Loucy (cell line): ENCODE measurements at regions not wholly inside any gene's neighbourhood (a gene's known extent, or its start where the extent isn't known, plus 50 kb on each side); places are given as distances from the start of the nearest gene placed in this dataset.
"Not testable (repeated sequence)": the region's sequence is repeated elsewhere in the genome, so short reads cannot be mapped to it uniquely, and the experiment has no call there.

ENCODE experiments used
- H2AFZ ChIP-seq: fragments of 200-600 bp; sonication (generic); 2 replicates; pipeline ENCODE4 v1.6.0; 2016; ENCODE audit warnings: antibody characterized with exemption, mild to moderate bottlenecking, low read length, moderate library complexity
- H3F3A ChIP-seq: fragments of 200-600 bp; 2 replicates; pipeline ENCODE4 v1.6.0; 2016; ENCODE audit warnings: antibody characterized with exemption, low read depth, mild to moderate bottlenecking
- H3K27me3 ChIP-seq: fragments of 200-600 bp; sonication (generic); 2 replicates; pipeline ENCODE4 v1.6.1; 2014; ENCODE audit warnings: low read length, mild to moderate bottlenecking; ENCODE audit not compliant: insufficient read depth, poor library complexity, severe bottlenecking
- H3K36me3 ChIP-seq: fragments of 200-600 bp; sonication (generic); 2 replicates; pipeline ENCODE4 v1.6.1; 2016; ENCODE audit warnings: low read length; ENCODE audit not compliant: insufficient read depth
- H3K4me1 ChIP-seq: fragments of 200-600 bp; sonication (generic); 2 replicates; pipeline ENCODE4 v1.5.1; 2014; ENCODE audit warnings: low read length, mild to moderate bottlenecking; ENCODE audit not compliant: insufficient read depth, poor library complexity, severe bottlenecking
- H3K4me2 ChIP-seq: fragments of 200-600 bp; sonication (generic); 2 replicates; pipeline ENCODE4 v1.6.0; 2014; ENCODE audit warnings: antibody characterized with exemption, low read length, low read depth, mild to moderate bottlenecking; ENCODE audit not compliant: poor library complexity, severe bottlenecking
- H3K4me3 ChIP-seq: fragments of 200-600 bp; sonication (generic); 2 replicates; pipeline ENCODE4 v1.5.1; 2014; ENCODE audit warnings: low read length, mild to moderate bottlenecking, mixed read lengths; ENCODE audit not compliant: poor library complexity, severe bottlenecking
- H3K79me2 ChIP-seq: fragments of 200-600 bp; sonication (generic); 2 replicates; pipeline ENCODE4 v1.6.1; 2014; ENCODE audit warnings: low read length; ENCODE audit not compliant: insufficient read depth
- H3K9ac ChIP-seq: fragments of 200-600 bp; sonication (generic); 2 replicates; pipeline ENCODE4 v1.6.0; 2014; ENCODE audit warnings: mild to moderate bottlenecking, low read depth, low read length, moderate library complexity; ENCODE audit not compliant: poor library complexity, severe bottlenecking
- H3K9me2 ChIP-seq: fragments of 200-600 bp; sonication (generic); replicated peaks from 2 replicates; pipeline ENCODE4 v1.6.1; 2016; ENCODE audit warnings: low read depth, low read length, mixed read lengths
- H3K9me3 ChIP-seq: fragments of 200-600 bp; sonication (generic); 2 replicates; pipeline ENCODE4 v1.6.1; 2014; ENCODE audit warnings: mild to moderate bottlenecking, antibody characterized with exemption, low read length, low read depth; ENCODE audit not compliant: insufficient read depth
- H4K20me1 ChIP-seq: fragments of 200-600 bp; sonication (generic); 2 replicates; pipeline ENCODE4 v1.6.0; 2014; ENCODE audit warnings: antibody characterized with exemption, low read length, mild to moderate bottlenecking; ENCODE audit not compliant: insufficient read depth, poor library complexity, severe bottlenecking
- EZH2phosphoT487 ChIP-seq: fragments of 200-600 bp; IDR thresholded peaks from 2 replicates; pipeline ENCODE4 v1.6.1; 2018; ENCODE audit warnings: antibody characterized with exemption, mild to moderate bottlenecking, moderate library complexity, borderline replicate concordance
- TF ChIP-seq, protein P1 (sequence below): fragments of 200-600 bp; sonication (generic); conservative IDR thresholded peaks from 2 replicates; pipeline ENCODE4 v1.5.1; 2014; ENCODE audit warnings: mild to moderate bottlenecking, antibody characterized with exemption, low read length

DNA sequence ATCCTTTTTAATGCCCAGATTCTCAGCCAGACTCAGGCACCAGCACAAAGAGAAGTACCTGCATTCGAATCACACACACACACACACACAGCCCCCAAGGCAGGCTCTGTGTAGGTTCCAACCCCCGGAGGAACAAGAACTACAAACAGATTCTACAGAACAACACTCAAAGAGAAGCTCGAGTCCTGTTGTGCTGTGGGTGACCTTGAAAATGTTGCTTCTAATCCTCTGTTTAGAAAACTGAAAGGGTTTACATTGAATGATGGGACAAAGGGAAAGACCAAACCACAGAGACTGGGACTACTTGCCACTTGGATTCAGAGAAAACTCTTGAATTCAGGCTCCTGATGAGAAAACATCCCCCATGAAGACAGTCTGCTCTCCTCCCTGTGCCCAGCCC lies 568.8 kb upstream of the C16orf82 start:
- Histone ChIP-seq H3K79me2 (no peaks in the 10 kb centered on the region), H3K4me3 (no peak overlapping the region), H3K9me3 (no peaks in the 10 kb centered on the region), H3K36me3 (no peaks in the 10 kb centered on the region), H3K4me1 (no peaks in the 10 kb centered on the region), H3K27me3 (no peaks in the 10 kb centered on the region), H3K4me2 (no peak overlapping the region), H3K9me2 (no peaks in the 10 kb centered on the region), H4K20me1 (no peaks in the 10 kb centered on the region), H2AFZ (no peak overlapping the region), H3F3A (no peaks in the 10 kb centered on the region), H3K9ac (no peak overlapping the region)
- no peak for TF ChIP-seq EZH2phosphoT487
- TF ChIP-seq, protein P1, sequence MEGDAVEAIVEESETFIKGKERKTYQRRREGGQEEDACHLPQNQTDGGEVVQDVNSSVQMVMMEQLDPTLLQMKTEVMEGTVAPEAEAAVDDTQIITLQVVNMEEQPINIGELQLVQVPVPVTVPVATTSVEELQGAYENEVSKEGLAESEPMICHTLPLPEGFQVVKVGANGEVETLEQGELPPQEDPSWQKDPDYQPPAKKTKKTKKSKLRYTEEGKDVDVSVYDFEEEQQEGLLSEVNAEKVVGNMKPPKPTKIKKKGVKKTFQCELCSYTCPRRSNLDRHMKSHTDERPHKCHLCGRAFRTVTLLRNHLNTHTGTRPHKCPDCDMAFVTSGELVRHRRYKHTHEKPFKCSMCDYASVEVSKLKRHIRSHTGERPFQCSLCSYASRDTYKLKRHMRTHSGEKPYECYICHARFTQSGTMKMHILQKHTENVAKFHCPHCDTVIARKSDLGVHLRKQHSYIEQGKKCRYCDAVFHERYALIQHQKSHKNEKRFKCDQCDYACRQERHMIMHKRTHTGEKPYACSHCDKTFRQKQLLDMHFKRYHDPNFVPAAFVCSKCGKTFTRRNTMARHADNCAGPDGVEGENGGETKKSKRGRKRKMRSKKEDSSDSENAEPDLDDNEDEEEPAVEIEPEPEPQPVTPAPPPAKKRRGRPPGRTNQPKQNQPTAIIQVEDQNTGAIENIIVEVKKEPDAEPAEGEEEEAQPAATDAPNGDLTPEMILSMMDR = no peak

DNA sequence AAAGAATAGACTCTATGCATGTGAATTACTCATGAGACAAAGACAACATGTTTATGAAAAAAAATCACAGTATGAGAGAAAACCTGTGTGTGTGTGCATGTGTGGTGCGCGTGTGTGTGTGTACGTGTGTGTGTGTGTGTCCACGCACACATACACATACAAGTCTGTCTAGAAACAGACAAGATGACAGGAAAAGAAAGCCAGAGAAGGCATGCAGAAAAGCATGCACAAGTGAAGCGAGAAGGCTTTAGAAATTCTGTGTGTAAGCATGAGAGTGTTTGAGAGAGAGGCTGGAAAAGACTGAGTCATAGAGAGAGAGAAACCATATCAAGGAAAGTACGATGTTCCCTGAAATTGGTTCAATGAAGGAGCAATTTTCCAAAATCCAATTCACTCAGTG lies 566.4 kb upstream of the C16orf82 start:
- Histone ChIP-seq H3K9me2 (no peaks in the 10 kb centered on the region), H3K27me3 (no peaks in the 10 kb centered on the region), H3K36me3 (no peaks in the 10 kb centered on the region), H3K9me3 (no peaks in the 10 kb centered on the region), H3K4me1 (no peaks in the 10 kb centered on the region), H3F3A (no peaks in the 10 kb centered on the region), H2AFZ (no peak overlapping the region), H3K9ac (no peak overlapping the region), H3K4me2 (no peak overlapping the region), H3K79me2 (no peaks in the 10 kb centered on the region), H3K4me3 (no peak overlapping the region), H4K20me1 (no peaks in the 10 kb centered on the region)
- TF ChIP-seq, protein P1 = no peak
- TF ChIP-seq EZH2phosphoT487 = no peak

DNA sequence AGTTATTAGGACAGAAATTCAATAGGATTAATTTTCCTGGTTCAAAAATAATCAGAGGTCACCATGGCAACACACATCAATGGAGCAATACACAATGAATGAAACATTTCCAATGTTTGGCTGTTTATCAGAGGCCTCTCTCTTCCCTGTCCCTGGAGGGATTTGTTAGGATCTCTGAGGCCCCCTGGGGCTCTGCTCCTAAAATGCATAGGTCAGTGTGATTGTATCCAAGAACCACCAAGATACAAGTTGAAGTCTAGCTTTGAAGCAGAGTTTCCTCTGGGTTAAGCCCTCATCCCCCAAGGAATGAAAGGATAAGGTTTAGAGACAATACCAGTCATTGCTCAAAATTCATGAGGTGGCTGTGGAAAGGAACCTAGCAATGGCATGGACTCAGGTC lies 561.2 kb upstream of the C16orf82 start:
- no peak overlapping the region for H3K9ac ChIP-seq
- no peak for TF ChIP-seq EZH2phosphoT487
- TF ChIP-seq, protein P1 = no peak
- H2AFZ ChIP-seq = no peak overlapping the region
- H3K9me2 ChIP-seq = no peaks in the 10 kb centered on the region
- H4K20me1 ChIP-seq = no peaks in the 10 kb centered on the region
- H3K79me2 ChIP-seq = no peaks in the 10 kb centered on the region
- H3K4me1 ChIP-seq = no peaks in the 10 kb centered on the region
- no peaks in the 10 kb centered on the region for H3K36me3 ChIP-seq
- H3K9me3 ChIP-seq = no peaks in the 10 kb centered on the region
- no peak overlapping the region for H3K4me2 ChIP-seq
- H3K4me3 ChIP-seq = no peak overlapping the region
- no peaks in the 10 kb centered on the region for H3F3A ChIP-seq
- no peaks in the 10 kb centered on the region for H3K27me3 ChIP-seq

DNA sequence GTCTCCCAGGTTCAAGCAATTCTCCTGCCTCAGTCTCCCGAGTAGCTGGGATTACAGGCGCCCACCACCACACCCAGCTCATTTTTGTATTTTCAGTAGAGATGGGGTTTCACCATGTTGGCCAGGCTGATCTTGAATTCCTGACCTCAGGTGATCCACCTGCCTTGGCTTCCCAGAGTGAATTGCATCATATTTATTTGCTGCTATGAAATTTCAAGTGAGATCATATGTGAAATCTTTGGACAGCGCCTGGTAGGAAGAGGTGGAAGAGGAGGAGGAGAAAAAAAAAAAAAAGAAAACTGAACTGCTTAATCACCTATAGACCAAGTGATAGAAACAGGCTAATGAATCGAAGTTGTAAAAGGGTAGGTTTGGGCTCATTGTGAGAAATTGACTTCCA lies 557.8 kb upstream of the C16orf82 start:
- H3K9me2 ChIP-seq, H3K79me2 ChIP-seq, H3K4me2 ChIP-seq, H3K9me3 ChIP-seq, H4K20me1 ChIP-seq, H2AFZ ChIP-seq, H3K27me3 ChIP-seq, H3K4me1 ChIP-seq, H3K9ac ChIP-seq, H3F3A ChIP-seq, H3K4me3 ChIP-seq, H3K36me3 ChIP-seq: not testable (repeated sequence)
